ENCODE measurements at regions not wholly inside any gene's neighbourhood (a gene's known extent, or its start where the extent isn't known, plus 50 kb on each side); places are given as distances from the start of the nearest gene placed in this dataset.

- H3K4me3 ChIP-seq (ENCODE audit: low read length in 2 of 2): no peak overlapping the region
- no peaks in the 10 kb centered on the region for H3K4me1 ChIP-seq (ENCODE audit: control insufficient read depth in 1 of 2, insufficient read depth in 2 of 2, low read length in 2 of 2)
- H3K9me3 ChIP-seq (ENCODE audit: control insufficient read depth, low read length): peaks cover 2% of the 10 kb centered on the region
- H3K27ac ChIP-seq (ENCODE audit: low read depth in 1 of 2, low read length in 2 of 2): no peak overlapping the region
- intact Hi-C loops (cut with DNase I): no loop called here
- DNase-seq (no peak), ATAC-seq (ENCODE audit: low FRiP score) (no peak)
- H3K27me3 ChIP-seq (ENCODE audit: control insufficient read depth in 1 of 2, insufficient read depth in 2 of 2, low read length in 1 of 2): no peaks in the 10 kb centered on the region
- no peaks in the 10 kb centered on the region for H3K36me3 ChIP-seq (ENCODE audit: control insufficient read depth in 1 of 2, insufficient read depth in 2 of 2, low read length in 1 of 2)
- whole genome bisulfite sequencing, 2 donors: 28 to 29% methylated on average over 2 of the region's 2 CpGs
These were observed 301.1 kb upstream of the FOXF1 start for GRCh38 chr16:86209202-86209601.

DNA sequence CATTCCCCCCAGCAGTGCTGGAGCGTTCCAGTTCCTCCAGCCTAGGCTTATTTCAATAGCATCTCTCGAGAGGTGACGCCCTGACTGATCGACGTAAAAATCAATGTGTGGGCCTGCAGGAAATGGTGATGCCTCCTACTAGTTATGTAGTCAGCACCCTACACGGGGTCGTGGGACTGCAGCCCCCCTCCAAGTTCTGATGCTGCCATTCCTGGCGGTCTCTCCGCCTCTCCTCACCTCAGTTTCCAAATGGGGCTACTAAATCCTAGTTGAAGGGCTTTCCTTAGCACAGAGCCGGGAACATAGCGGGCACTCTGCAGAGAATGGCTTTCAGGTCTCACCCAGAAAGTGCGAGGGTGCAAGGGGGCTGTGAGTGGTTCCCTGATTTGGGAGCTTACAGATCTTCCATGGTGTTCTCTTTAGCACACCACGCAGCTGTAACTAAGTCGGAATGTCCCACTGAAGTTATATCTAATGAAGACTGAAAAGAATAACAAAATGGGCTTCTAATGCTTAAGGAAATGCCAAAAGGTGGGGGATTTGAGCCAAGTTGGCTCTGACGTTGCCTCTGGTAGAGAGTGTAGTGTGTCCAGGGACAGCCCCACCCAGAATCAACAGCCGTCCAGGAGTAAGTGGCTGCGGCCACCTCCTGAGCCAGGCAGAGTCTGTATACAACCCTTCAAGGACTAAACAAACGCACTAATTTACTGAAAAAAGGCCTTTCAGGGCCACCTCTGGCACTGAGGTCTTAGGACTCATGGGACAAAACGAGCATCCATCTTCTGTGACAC, 299.7 kb upstream of the FOXF1 start:
- Histone ChIP-seq H3K4me3 (ENCODE audit: low read length in 2 of 2) (no peak overlapping the region), H3K27me3 (ENCODE audit: control insufficient read depth in 1 of 2, insufficient read depth in 2 of 2, low read length in 1 of 2) (no peaks in the 10 kb centered on the region), H3K4me1 (ENCODE audit: control insufficient read depth in 1 of 2, insufficient read depth in 2 of 2, low read length in 2 of 2) (no peaks in the 10 kb centered on the region), H3K36me3 (ENCODE audit: control insufficient read depth in 1 of 2, insufficient read depth in 2 of 2, low read length in 1 of 2) (no peaks in the 10 kb centered on the region), H3K27ac (ENCODE audit: low read depth in 1 of 2, low read length in 2 of 2) (no peak overlapping the region), H3K9me3 (ENCODE audit: control insufficient read depth, low read length) (peaks cover 2% of the 10 kb centered on the region)
- intact Hi-C loops (cut with DNase I): no loop called here
- ATAC-seq (ENCODE audit: low FRiP score) (no peak), DNase-seq (no peak)
- 71 to 72% methylated on average over 19 of the region's 19 CpGs for WGBS, 2 donors

- intact Hi-C loops (cut with DNase I): no loop called here
- no peak for DNase-seq
- Histone ChIP-seq H3K4me3 (ENCODE audit: low read length in 2 of 2) (no peak overlapping the region), H3K27ac (ENCODE audit: low read depth in 1 of 2, low read length in 2 of 2) (no peak overlapping the region), H3K4me1 (ENCODE audit: control insufficient read depth in 1 of 2, insufficient read depth in 2 of 2, low read length in 2 of 2) (no peaks in the 10 kb centered on the region), H3K9me3 (ENCODE audit: control insufficient read depth, low read length) (peaks cover 2% of the 10 kb centered on the region), H3K36me3 (ENCODE audit: control insufficient read depth in 1 of 2, insufficient read depth in 2 of 2, low read length in 1 of 2) (no peaks in the 10 kb centered on the region), H3K27me3 (ENCODE audit: control insufficient read depth in 1 of 2, insufficient read depth in 2 of 2, low read length in 1 of 2) (no peaks in the 10 kb centered on the region)
- WGBS, 2 donors: 79 to 83% methylated on average over 5 of the region's 5 CpGs
- no peak for ATAC-seq (ENCODE audit: low FRiP score)
These were observed 299.1 kb upstream of the FOXF1 start for GRCh38 chr16:86211265-86211664.

- 70 to 71% methylated on average over 6 of the region's 6 CpGs for WGBS, 2 donors
- DNase-seq: no peak
- Histone ChIP-seq H3K27me3 (ENCODE audit: control insufficient read depth in 1 of 2, insufficient read depth in 2 of 2, low read length in 1 of 2) (no peaks in the 10 kb centered on the region), H3K4me3 (ENCODE audit: low read length in 2 of 2) (no peak overlapping the region), H3K27ac (ENCODE audit: low read depth in 1 of 2, low read length in 2 of 2) (no peak overlapping the region), H3K9me3 (ENCODE audit: control insufficient read depth, low read length) (peaks cover 2% of the 10 kb centered on the region), H3K4me1 (ENCODE audit: control insufficient read depth in 1 of 2, insufficient read depth in 2 of 2, low read length in 2 of 2) (no peaks in the 10 kb centered on the region), H3K36me3 (ENCODE audit: control insufficient read depth in 1 of 2, insufficient read depth in 2 of 2, low read length in 1 of 2) (no peaks in the 10 kb centered on the region)
- intact Hi-C loops (cut with DNase I): no loop called here
- ATAC-seq (ENCODE audit: low FRiP score): no peak
These were observed 298.5 kb upstream of the FOXF1 start for GRCh38 chr16:86211800-86212199.

DNA sequence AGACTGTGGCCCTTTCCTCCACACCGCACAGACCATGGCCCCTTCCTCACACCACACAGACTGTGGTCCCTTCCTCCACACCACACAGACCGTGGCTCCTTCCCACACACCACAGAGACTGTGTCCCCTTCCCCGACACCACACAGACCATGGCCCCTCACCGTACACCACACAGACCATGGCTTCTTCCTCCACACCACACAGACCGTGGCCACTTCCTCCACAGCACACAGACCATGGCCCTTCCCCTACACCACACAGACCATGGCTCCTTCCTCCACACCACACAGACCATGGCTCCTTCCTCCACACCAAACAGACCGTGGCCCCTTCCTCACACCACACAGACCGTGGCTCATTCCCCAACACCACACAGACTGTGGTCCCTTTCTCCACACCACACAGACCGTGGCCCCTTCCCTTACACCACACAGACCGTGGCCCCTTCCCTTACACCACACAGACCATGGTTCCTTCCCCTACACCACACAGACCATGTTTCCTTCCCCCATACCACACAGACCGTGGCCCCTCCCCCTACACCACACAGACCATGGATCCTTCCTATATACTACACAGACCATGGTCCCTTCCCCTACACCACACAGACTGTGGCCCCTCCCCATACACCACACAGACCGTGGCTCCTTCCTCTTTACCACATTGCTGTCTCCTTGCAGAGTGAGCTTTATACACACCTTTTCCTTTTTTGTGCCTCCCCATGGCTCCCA, 297.5 kb upstream of the FOXF1 start:
- Histone ChIP-seq H3K9me3 (ENCODE audit: control insufficient read depth, low read length) (peaks cover 2% of the 10 kb centered on the region), H3K27me3 (ENCODE audit: control insufficient read depth in 1 of 2, insufficient read depth in 2 of 2, low read length in 1 of 2) (no peaks in the 10 kb centered on the region), H3K4me3 (ENCODE audit: low read length in 2 of 2) (no peak overlapping the region), H3K4me1 (ENCODE audit: control insufficient read depth in 1 of 2, insufficient read depth in 2 of 2, low read length in 2 of 2) (no peaks in the 10 kb centered on the region), H3K27ac (ENCODE audit: low read depth in 1 of 2, low read length in 2 of 2) (no peak overlapping the region), H3K36me3 (ENCODE audit: control insufficient read depth in 1 of 2, insufficient read depth in 2 of 2, low read length in 1 of 2) (no peaks in the 10 kb centered on the region)
- ATAC-seq (ENCODE audit: low FRiP score): no peak
- no peak for DNase-seq
- intact Hi-C loops (cut with DNase I): no loop called here
- WGBS, 2 donors: 86 to 89% methylated on average over 11 of the region's 11 CpGs

DNA sequence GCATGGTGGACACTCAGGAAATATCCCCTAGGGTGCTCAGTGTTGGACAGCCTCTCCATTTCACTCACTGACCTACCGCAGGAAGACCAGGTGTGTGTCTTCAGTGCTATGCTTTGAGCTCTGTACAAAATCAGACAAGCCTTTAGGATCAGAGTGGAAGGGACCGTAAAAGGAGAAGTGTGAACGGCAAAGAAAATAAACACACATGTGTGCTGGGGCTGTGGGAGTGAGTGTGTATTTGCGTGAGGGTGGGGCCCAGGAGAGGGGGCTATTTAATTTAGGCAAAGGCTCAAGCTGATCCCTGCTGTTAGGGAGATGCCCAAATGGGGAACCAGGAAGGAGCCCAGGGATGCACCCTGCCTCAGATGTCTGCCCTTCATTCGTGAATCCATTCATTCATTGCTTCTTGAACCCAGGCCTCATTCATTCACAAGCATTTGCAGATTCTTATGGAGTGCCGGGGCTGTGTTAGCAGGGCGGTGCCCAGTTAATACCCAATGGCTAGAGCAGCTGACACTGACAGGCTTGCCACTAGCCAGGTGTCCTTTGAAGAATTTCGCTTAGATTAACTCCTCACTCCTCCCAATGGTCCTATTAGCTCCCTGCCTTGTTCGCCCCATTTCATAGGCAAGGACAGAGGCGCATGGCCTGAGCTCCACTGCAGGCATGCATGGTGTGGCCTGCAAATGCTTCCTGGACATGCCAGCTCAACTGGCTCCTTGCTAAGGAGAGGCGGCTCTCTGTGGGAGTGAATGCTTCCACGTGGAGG, 296.7 kb upstream of the FOXF1 start:
- H3K4me1 ChIP-seq (ENCODE audit: control insufficient read depth in 1 of 2, insufficient read depth in 2 of 2, low read length in 2 of 2): no peaks in the 10 kb centered on the region
- DNase-seq (no peak), ATAC-seq (ENCODE audit: low FRiP score) (no peak)
- no peak overlapping the region for H3K27ac ChIP-seq (ENCODE audit: low read depth in 1 of 2, low read length in 2 of 2)
- WGBS, 2 donors: 53 to 60% methylated on average over 12 of the region's 12 CpGs
- no peak overlapping the region for H3K4me3 ChIP-seq (ENCODE audit: low read length in 2 of 2)
- no peaks in the 10 kb centered on the region for H3K27me3 ChIP-seq (ENCODE audit: control insufficient read depth in 1 of 2, insufficient read depth in 2 of 2, low read length in 1 of 2)
- intact Hi-C loops (cut with DNase I): no loop called here
- H3K36me3 ChIP-seq (ENCODE audit: control insufficient read depth in 1 of 2, insufficient read depth in 2 of 2, low read length in 1 of 2): no peaks in the 10 kb centered on the region
- H3K9me3 ChIP-seq (ENCODE audit: control insufficient read depth, low read length): peaks cover 2% of the 10 kb centered on the region

DNA sequence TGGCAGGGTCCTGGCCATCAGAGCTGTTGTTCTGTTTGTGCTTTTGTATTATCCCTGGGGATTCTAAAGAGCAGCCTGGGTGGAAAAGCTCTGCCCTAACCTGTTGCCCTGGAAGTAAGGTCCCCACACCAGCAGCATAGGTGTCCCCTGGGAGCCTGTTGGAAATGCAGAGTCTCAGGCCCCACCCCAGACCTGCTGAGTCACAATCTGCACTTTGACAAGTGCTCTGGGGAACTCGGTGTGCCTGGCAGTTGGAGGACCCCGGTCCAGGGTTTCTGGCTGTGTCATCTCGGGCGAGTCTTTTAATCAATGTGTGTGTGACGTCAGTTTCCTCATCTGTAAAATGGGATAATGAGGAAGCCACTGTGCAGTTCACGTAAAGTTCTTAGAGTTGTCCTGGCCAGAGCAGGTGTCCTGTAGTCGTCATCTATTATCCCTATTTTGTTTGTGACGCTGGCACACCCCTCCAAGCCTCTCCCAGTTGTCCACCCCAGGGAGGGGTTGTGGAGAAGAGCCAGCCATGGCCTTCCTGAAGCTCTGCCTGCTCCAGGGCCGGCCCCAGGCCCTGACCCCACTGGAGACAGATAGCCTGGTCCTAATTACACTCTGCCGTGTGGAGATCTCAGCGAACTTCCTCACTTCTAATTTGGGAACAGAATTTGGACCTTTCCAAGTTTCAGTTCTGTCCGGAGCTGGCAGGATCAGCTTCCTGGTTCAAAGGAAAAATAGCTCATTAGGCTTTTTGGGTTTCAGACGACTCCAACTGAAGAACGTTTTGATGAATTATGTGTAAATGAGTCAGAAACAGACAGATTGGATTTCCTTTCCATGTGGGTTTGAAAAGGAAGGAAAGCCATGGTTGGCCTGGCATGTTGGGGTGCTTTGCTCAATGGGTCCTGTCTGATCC, 295.7 kb upstream of the FOXF1 start:
- 52 to 54% methylated on average over 14 of the region's 14 CpGs for WGBS, 2 donors
- Histone ChIP-seq H3K27ac (ENCODE audit: low read depth in 1 of 2, low read length in 2 of 2) (no peak overlapping the region), H3K4me3 (ENCODE audit: low read length in 2 of 2) (no peak overlapping the region), H3K9me3 (ENCODE audit: control insufficient read depth, low read length) (peaks cover 2% of the 10 kb centered on the region), H3K4me1 (ENCODE audit: control insufficient read depth in 1 of 2, insufficient read depth in 2 of 2, low read length in 2 of 2) (no peaks in the 10 kb centered on the region), H3K27me3 (ENCODE audit: control insufficient read depth in 1 of 2, insufficient read depth in 2 of 2, low read length in 1 of 2) (no peaks in the 10 kb centered on the region), H3K36me3 (ENCODE audit: control insufficient read depth in 1 of 2, insufficient read depth in 2 of 2, low read length in 1 of 2) (no peaks in the 10 kb centered on the region)
- ATAC-seq (ENCODE audit: low FRiP score): no peak
- no peak for DNase-seq
- intact Hi-C loops (cut with DNase I): no loop called here
